GM13977 (cell line): ENCODE measurements at regions not wholly inside any gene's neighbourhood (a gene's known extent, or its start where the extent isn't known, plus 50 kb on each side); places are given as distances from the start of the nearest gene placed in this dataset.

ENCODE experiments used
- DNase-seq: peaks from one replicate; pipeline ENCODE4 v3.0.0; 2012; ENCODE audit warnings: low spot score
- in situ Hi-C: fragments of 300-500 bp; cut with MboI; formaldehyde crosslinking; loops from one replicate; pipeline ENCODE4 v1.12.0; 2022; ENCODE audit warnings: low sequenced_read_pairs, low pct_unique_long_range_greater_than_20kb, mixed read lengths, inconsistent platforms; ENCODE audit not compliant: unreplicated experiment
- TF ChIP-seq, protein P1 (sequence below): IDR thresholded peaks from 2 replicates; pipeline ENCODE4 v1.5.1; 2012; ENCODE audit warnings: mild to moderate bottlenecking, control low read depth; ENCODE audit not compliant: insufficient read depth; ENCODE audit errors: extremely low read depth, missing control alignments

- TF ChIP-seq, protein P1, sequence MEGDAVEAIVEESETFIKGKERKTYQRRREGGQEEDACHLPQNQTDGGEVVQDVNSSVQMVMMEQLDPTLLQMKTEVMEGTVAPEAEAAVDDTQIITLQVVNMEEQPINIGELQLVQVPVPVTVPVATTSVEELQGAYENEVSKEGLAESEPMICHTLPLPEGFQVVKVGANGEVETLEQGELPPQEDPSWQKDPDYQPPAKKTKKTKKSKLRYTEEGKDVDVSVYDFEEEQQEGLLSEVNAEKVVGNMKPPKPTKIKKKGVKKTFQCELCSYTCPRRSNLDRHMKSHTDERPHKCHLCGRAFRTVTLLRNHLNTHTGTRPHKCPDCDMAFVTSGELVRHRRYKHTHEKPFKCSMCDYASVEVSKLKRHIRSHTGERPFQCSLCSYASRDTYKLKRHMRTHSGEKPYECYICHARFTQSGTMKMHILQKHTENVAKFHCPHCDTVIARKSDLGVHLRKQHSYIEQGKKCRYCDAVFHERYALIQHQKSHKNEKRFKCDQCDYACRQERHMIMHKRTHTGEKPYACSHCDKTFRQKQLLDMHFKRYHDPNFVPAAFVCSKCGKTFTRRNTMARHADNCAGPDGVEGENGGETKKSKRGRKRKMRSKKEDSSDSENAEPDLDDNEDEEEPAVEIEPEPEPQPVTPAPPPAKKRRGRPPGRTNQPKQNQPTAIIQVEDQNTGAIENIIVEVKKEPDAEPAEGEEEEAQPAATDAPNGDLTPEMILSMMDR, result no peak
- in situ Hi-C loops, result no loop called here
Observed at GRCh38 chr3:135549928-135550494, 415.5 kb upstream of the PPP2R3A start.

GRCh38 chr3:135556174-135556573 is 409.4 kb upstream of the PPP2R3A start:
- TF ChIP-seq, protein P1, result no peak
- no peak for DNase-seq
- in situ Hi-C loops, result no loop called here

More at GRCh38 chr3:135549928-135550494, 415.5 kb upstream of the PPP2R3A start:
- DNase-seq, result no peak

DNA sequence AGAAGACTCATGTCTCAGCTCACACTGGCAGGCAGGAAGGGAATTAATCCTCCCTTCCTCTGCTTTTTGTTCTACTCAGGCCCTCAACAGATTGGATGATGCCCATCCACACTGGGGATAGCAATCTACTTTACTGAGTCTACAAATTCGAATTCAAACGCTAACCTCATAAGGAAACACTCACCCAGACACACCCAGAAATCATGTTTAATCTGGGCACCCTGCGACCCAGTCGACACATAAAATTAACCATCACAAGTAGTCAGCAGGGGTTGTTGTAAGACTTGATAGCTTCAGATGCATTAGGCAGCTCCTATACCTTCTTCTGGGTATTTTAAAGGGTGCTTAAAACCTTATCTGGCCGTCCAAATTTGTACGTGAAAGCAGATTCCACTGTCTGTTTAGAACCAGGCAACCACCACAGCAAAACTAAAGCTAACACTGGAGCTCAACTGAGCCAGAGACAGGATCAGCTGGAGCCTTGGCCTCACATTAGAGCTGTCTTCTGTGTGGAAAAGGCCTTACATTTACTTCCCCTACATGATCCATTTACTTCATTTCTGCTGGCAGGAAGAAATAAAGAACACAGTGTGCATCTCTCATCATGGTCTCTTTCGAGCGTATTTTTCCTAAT is 407.3 kb upstream of the PPP2R3A start:
- in situ Hi-C loops, result no loop called here
- no peak for DNase-seq
- TF ChIP-seq, protein P1, result no peak

DNA sequence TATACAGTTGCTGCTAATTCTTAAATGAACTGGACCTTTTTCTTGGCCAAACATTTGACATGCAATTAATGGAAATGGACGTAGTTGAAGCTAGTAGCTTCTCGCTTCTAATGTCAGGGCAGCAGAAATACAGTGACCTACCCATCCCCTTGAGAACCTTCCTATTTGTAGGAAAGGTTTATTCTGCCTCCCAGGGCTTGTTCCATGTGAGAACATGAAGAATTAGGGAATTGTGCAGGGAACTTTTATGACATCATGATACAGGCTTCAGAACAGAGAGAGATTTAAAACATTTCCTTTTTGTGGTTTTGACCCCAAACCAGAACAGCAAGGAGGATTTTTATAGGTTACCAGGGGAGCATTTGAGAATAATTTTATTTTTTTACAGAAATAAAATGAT is 406.6 kb upstream of the PPP2R3A start:
- TF ChIP-seq, protein P1, result no peak
- DNase-seq, result no peak
- in situ Hi-C loops, result no loop called here

DNA sequence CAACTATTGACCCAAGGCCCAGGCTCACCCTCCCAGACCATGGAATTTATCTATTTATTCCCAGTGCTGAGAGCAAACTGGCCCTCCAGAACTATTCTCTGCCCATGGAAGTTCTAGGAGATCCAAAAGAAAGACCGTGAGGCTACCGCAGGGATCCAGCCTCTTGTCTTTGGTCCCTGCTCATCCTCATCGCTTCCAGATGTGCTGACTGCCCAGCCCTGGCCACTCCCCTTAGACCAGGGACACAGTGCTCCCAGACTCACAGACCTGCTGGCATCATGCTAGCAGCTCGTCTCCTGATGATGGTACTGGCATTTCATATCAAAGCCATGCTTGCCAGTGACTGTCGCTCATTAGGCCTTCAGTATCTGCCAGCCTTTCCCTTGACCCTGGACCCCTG is 405.7 kb upstream of the PPP2R3A start:
- DNase-seq, result no peak
- in situ Hi-C loops, result no loop called here
- TF ChIP-seq, protein P1, result no peak

DNA sequence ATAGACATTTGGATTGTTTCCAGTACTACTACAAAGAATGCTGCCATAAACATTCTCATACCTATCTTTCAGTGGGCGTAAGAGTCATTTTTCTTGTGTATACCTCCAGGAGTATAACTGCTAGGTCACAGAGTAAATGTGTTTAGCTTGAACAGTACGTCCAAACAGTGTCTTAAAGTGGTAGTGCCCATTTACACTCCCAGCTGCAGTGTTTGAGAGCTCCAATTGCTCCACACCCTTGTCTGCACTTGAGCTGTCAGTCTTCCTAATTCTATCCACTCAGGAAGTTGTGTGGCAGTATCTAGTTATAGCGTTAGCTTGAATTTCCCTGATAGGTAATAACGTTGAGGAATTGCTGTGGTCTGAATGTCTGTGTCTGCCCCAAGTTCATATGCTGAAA is 404.7 kb upstream of the PPP2R3A start:
- no peak for DNase-seq
- TF ChIP-seq, protein P1, result no peak
- in situ Hi-C loops, result no loop called here
